Gastrocnemius medialis (tissue), 4 donors: ENCODE measurements at regions not wholly inside any gene's neighbourhood (a gene's known extent, or its start where the extent isn't known, plus 50 kb on each side); places are given as distances from the start of the nearest gene placed in this dataset.

Source experiments
- ATAC-seq, 2 donors: fragments of 150-250 bp; one replicate each; pipeline ENCODE4 v1.9.1; 2016
- DNase-seq, 2 donors: peaks; one replicate each; pipeline ENCODE4 v3.0.0-alpha.2; 2019
- H3K27ac ChIP-seq, 4 donors: fragments of 200-600 bp; sonication (generic); 1 replicate in 1 of 4; 2 replicates in 3 of 4; pipeline ENCODE4 v1.5.1; 2016 to 2018; ENCODE audit warnings: mild to moderate bottlenecking in 2 of 4, moderate library complexity in 1 of 4
- H3K27me3 ChIP-seq, 3 donors: fragments of 200-600 bp; sonication (generic) in 2 of 3; 1 replicate in 1 of 3; 2 replicates in 2 of 3; pipeline versions ENCODE4 v1.5.1 to v1.6.0; 2016 to 2019; ENCODE audit warnings: mild to moderate bottlenecking in 1 of 3, moderate library complexity in 1 of 3
- H3K36me3 ChIP-seq, 2 donors: fragments of 200-600 bp; sonication (generic) in 1 of 2; one replicate each; pipeline ENCODE4 v1.5.1; 2017 to 2018
- H3K4me1 ChIP-seq, 2 donors: fragments of 200-600 bp; sonication (generic) in 1 of 2; one replicate each; pipeline ENCODE4 v1.5.1; 2016 to 2017; ENCODE audit warnings: mild to moderate bottlenecking in 2 of 2
- H3K4me3 ChIP-seq, 4 donors: fragments of 200-600 bp; sonication (generic) in 3 of 4; 1 replicate in 1 of 4; 2 replicates in 3 of 4; pipeline ENCODE4 v1.5.1; 2016 to 2019; ENCODE audit warnings: mild to moderate bottlenecking in 2 of 4
- H3K9me3 ChIP-seq, 3 donors: fragments of 200-600 bp; sonication (generic) in 2 of 3; 1 replicate in 1 of 3; 2 replicates in 2 of 3; pipeline ENCODE4 v1.5.1; 2016 to 2019
- CTCF ChIP-seq, 5 experiments: fragments of 450-650 bp in 3 of 5; fragments of 200-600 bp in 2 of 5; sonication (generic) in 2 of 5; IDR thresholded peaks in 4 of 5; conservative IDR thresholded peaks in 1 of 5; 1 replicate in 4 of 5; 2 replicates in 1 of 5; pipeline ENCODE4 v1.5.1; 2016 to 2019; ENCODE audit warnings: antibody characterized with exemption in 5 of 5, mild to moderate bottlenecking in 3 of 5, moderate library complexity in 3 of 5
- POLR2A ChIP-seq, 2 donors: fragments of 450-650 bp; IDR thresholded peaks; one replicate each; pipeline ENCODE4 v1.6.1; 2017; ENCODE audit warnings: antibody characterized with exemption in 2 of 2, mild to moderate bottlenecking in 2 of 2, moderate library complexity in 2 of 2
- in situ Hi-C, 4 donors: fragments of 200-750 bp; cut with MboI; loops; one replicate each; pipeline versions ENCODE4 v1.15.0 to v1.8.0; 2017; ENCODE audit warnings: low sequenced_read_pairs in 4 of 4
- intact Hi-C: fragments of 100-400 bp; cut with DNase I; formaldehyde crosslinking; loops from one replicate; pipeline ENCODE4 v1.15.1; 2023; ENCODE audit warnings: low total_unique reads

GRCh38 chr20:23147647-23147963 is 61.5 kb upstream of the CD93 start:
- intact Hi-C loops (loop anchor here (5.0 kb wide), 1 partner anchor 1895 kb away; no protein-coding TSS in a partner anchor), in situ Hi-C loops (no loop called here)
- Histone ChIP-seq H3K36me3 (no peaks in the 10 kb centered on the region), H3K27me3 (no peaks in the 10 kb centered on the region), H3K9me3 (no peaks in the 10 kb centered on the region), H3K4me1 (peaks cover 91 to 97% of the 10 kb centered on the region in 2 donors), H3K4me3 (no peak overlapping the region), H3K27ac (peak overlapping the region; percentile 94 to 99 (median 94))
- no peak for ATAC-seq
- no peak for DNase-seq
- TF ChIP-seq CTCF (IDR thresholded peaks at IDR 0.05 in 4 of 5, conservative IDR thresholded peaks at IDR 0.05 in 1 of 5) (no peak), POLR2A (IDR thresholded peaks at IDR 0.05) (no peak)

DNA sequence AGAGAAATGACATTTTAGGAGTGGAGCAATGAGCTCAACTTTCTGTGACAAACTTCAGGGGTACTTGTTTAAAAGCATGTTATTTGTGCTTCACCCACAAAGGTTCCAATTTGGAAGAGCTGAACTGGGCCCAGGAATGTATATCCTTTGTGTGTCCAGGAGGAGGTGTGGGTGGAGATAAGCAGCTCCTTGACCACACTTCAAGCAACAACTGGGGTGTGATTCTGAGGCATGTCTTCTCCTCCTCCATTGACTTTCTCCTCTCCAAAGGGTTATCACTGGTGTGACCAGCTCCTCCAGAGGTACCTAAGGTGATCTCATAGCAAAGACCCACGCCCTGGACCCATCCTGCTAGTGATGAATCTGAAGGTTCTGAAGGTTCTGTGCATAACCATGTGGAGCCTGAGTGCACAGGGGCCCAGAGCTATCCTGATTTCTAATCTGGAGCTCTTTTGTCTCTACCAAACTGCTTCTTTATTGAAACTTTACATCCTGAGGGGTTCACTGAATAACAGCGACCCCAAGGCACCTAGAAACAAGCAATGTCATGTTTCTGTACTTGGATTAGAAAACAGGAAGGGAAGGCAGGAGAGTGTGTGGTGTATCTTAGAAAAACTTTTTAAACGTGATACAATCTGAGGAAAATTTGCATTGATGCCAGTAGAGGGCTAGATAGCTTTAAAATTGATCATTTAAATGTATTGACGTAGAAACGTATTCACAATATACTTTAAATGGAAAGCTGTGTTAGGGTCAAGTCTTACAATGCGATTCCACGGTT is 60.9 kb upstream of the CD93 start:
- DNase-seq: no peak
- H3K36me3 ChIP-seq: no peaks in the 10 kb centered on the region
- intact Hi-C loops: loop anchor here (5.0 kb wide), 1 partner anchor 1895 kb away; no protein-coding TSS in a partner anchor
- no peak overlapping the region for H3K4me3 ChIP-seq
- no peak for TF ChIP-seq CTCF (IDR thresholded peaks at IDR 0.05 in 4 of 5, conservative IDR thresholded peaks at IDR 0.05 in 1 of 5)
- H3K27me3 ChIP-seq: no peaks in the 10 kb centered on the region
- no peaks in the 10 kb centered on the region for H3K9me3 ChIP-seq
- in situ Hi-C loops: no loop called here
- peak overlapping the region; percentile 94 to 99 (median 94) for H3K27ac ChIP-seq
- H3K4me1 ChIP-seq: peaks cover 94 to 97% of the 10 kb centered on the region in 2 donors
- ATAC-seq: no peak

- Histone ChIP-seq H3K9me3 (no peaks in the 10 kb centered on the region), H3K27ac (peak overlapping the region; percentile 94 to 99 (median 94)), H3K4me3 (no peak overlapping the region), H3K27me3 (no peaks in the 10 kb centered on the region), H3K36me3 (no peaks in the 10 kb centered on the region), H3K4me1 (peaks cover 93 to 97% of the 10 kb centered on the region in 2 donors)
- in situ Hi-C loops: no loop called here
- no peak for TF ChIP-seq CTCF (IDR thresholded peaks at IDR 0.05 in 4 of 5, conservative IDR thresholded peaks at IDR 0.05 in 1 of 5)
- no peak for TF ChIP-seq POLR2A (IDR thresholded peaks at IDR 0.05)
- DNase-seq: no peak
- intact Hi-C loops: loop anchor here (5.0 kb wide), 1 partner anchor 1896 kb away; no protein-coding TSS in a partner anchor
- no peak for ATAC-seq
Measured at GRCh38 chr20:23146181-23146580, 60.1 kb upstream of the CD93 start.

DNA sequence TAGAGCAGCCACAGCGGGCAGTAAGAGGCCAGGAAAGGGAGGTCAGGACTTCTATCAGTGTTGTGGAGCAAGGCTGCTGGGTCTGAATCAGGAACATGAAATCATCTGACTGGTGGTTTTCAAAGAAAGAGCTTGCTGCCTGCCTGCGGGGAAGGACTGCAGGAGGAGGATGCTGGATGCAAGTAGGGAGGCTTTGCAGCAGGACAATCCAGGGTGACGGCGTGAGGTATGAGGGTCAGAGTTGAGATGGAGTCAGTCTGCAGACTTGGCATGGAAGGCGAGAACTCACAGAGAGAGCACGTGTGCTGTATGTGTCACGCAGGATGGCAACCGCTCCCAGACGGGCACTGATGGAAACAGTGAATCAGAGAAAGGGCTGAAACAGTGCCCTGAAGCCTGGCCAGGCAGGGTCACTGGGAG is 59.2 kb upstream of the CD93 start:
- no peaks in the 10 kb centered on the region for H3K36me3 ChIP-seq
- H3K4me1 ChIP-seq: peaks cover 88 to 97% of the 10 kb centered on the region in 2 donors
- H3K4me3 ChIP-seq: no peak overlapping the region
- no peaks in the 10 kb centered on the region for H3K27me3 ChIP-seq
- intact Hi-C loops: loop anchor here (2.0 to 5.0 kb wide), 2 partner anchors 94 to 1897 kb away; no protein-coding TSS in a partner anchor
- DNase-seq: peak; percentile 77 to 90
- H3K9me3 ChIP-seq: no peaks in the 10 kb centered on the region
- H3K27ac ChIP-seq: peak overlapping the region; percentile 94 to 99 (median 94)
- in situ Hi-C loops: no loop called here
- TF ChIP-seq CTCF (IDR thresholded peaks at IDR 0.05 in 4 of 5, conservative IDR thresholded peaks at IDR 0.05 in 1 of 5): no peak
- TF ChIP-seq POLR2A (IDR thresholded peaks at IDR 0.05): peak; percentile 26 to 36
- peak; percentile 47 to 58 for ATAC-seq
